Pons (tissue), 1 donor: ENCODE measurements at regions not wholly inside any gene's neighbourhood (a gene's known extent, or its start where the extent isn't known, plus 50 kb on each side); places are given as distances from the start of the nearest gene placed in this dataset.
A peak's percentile ranks its signal among the peaks of the same experiment; 100 is the strongest.

Experiments used
- DNase-seq: peaks from one replicate; pipeline ENCODE4 v3.0.0-alpha.2; 2016; ENCODE audit warnings: low spot score

- DNase-seq, result no peak
Observed at GRCh38 chr1:112318698-112319370, 77.2 kb upstream of the CTTNBP2NL start.

DNA sequence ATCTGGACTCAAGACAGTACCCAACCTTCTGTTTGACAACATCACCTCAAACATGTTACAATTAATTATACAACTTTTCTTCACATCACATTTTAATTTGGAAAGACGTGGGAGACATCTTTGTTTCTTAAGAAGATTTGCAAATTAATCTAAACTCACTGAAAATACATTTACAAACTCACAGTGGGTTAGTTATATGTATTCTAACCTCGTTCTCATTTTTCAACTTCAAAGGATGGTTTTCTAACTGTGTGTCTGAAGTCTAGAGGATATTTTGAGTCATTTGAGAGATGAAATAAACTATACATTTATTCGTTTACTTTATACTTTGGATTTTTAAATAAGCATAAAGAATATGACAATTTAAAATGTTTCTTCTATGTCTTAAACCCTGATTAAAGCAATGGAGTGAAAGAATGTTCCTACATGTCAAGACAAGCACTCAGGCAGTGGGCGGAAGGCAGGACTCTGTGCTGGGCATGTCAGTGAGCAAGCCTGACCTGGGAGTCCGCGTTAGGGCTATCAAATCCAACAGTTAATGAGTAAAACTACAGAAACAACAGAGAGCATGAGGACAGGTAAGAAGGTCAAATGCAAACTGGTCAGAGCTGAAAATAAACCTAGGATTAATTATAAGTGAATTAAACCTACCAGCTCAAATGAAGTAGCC is 76.5 kb upstream of the CTTNBP2NL start:
- DNase-seq, result no peak

DNA sequence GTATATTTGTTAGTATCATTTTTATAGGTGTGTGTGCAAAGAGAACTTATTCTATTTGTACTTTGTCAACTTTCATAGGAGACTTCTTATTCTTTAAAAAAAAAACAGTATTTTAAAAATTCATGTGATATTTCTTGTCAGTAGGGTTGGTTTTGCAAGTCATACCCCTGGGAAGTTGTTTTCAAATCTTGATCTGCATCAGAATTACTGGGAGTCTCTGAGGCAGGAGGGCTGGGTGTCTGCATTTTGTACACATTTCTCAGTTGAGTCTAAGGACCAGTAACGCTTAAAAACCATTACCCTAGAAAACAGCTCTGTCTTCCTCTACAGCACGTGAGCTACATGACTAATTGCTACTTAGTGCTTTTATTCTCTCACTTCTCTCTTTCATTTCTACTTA is 76.0 kb upstream of the CTTNBP2NL start:
- no peak for DNase-seq

- DNase-seq, result no peak
Observed at GRCh38 chr1:112322018-112322417, 74.0 kb upstream of the CTTNBP2NL start.

GRCh38 chr1:112322983-112323678 is 72.9 kb upstream of the CTTNBP2NL start:
- DNase-seq, result no peak

GRCh38 chr1:112325504-112325903 is 70.5 kb upstream of the CTTNBP2NL start:
- no peak for DNase-seq

GRCh38 chr1:112328600-112328999 is 67.4 kb upstream of the CTTNBP2NL start:
- no peak for DNase-seq

- DNase-seq, result no peak
Observed at GRCh38 chr1:112332176-112333150, 63.6 kb upstream of the CTTNBP2NL start.

GRCh38 chr1:112335351-112335750 is 60.7 kb upstream of the CTTNBP2NL start:
- DNase-seq, result no peak

- peak; percentile 28 for DNase-seq
Observed at GRCh38 chr1:112337028-112337531, 58.9 kb upstream of the CTTNBP2NL start.

DNA sequence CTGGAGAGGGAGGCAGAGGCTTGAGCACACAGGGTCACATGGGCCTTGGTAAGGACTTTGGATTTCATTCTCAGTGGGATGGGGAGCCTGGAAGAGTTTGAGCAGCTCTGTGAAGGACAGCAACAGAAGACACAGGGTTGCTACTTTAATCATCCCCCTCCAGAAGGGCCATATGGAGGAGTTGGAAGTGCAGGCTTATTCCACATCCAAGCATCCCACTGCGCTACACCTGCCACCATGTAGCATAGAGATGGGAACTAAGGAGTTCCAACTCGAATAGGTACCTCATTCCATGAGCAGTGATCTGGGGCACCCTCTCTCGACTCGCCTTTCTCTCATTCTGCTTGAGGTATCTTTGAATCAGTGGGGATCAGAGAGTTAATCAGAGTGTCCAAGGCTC is 54.0 kb upstream of the CTTNBP2NL start:
- peak; percentile 10 for DNase-seq

DNA sequence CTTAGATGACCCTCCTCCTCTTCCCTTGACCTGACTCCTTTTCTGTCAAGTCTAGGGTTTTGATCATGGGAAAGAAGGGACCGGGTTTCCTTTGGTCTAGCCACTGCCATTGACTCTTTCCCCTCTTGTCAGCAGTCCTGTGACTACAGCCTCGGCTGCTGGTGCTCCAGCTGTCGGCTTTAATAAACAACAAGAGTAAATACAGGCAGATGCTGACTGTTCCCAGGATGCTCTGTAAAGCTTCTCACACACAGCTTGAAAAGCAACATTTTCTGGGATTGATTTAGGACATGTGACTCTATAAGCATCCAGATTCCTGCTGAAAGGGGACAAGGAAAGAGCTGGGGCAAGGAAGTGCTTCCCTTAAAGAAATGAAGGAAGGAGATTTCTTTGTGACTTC is 53.5 kb upstream of the CTTNBP2NL start:
- no peak for DNase-seq

GRCh38 chr1:112344754-112345423 is 51.1 kb upstream of the CTTNBP2NL start:
- DNase-seq, result no peak
